Right lobe of liver (tissue), 6 donors: ENCODE measurements at regions not wholly inside any gene's neighbourhood (a gene's known extent, or its start where the extent isn't known, plus 50 kb on each side); places are given as distances from the start of the nearest gene placed in this dataset.

ENCODE experiments used
- ATAC-seq, 4 donors: fragments of 200-7000 bp; cut with Tn5 transposase; one replicate each; pipeline ENCODE4 v1.9.1; 2020; ENCODE audit warnings: mild to moderate bottlenecking in 4 of 4, moderate library complexity in 4 of 4
- DNase-seq, 3 donors: peaks; one replicate each; pipeline ENCODE4 v3.0.0-alpha.2; 2020
- H3K27ac ChIP-seq, 3 donors: fragments of 200-600 bp; one replicate each; pipeline ENCODE4 v1.8.0; 2022
- H3K27me3 ChIP-seq, 2 donors: fragments of 200-600 bp; one replicate each; pipeline ENCODE4 v1.8.0; 2022
- H3K36me3 ChIP-seq, 4 donors: fragments of 200-600 bp; sonication (generic) in 1 of 4; one replicate each; pipeline versions ENCODE4 v1.5.1 to v1.8.0; 2017 to 2022; ENCODE audit warnings: control low read depth in 1 of 4
- H3K4me1 ChIP-seq, 4 donors: fragments of 200-600 bp; sonication (generic) in 1 of 4; one replicate each; pipeline versions ENCODE4 v1.5.1 to v1.8.0; 2017 to 2022; ENCODE audit warnings: control low read depth in 1 of 4
- H3K4me3 ChIP-seq, 3 donors: fragments of 200-600 bp; one replicate each; pipeline ENCODE4 v1.8.0; 2022
- H3K9me3 ChIP-seq, 4 donors: fragments of 200-600 bp; sonication (generic) in 1 of 4; one replicate each; pipeline versions ENCODE4 v1.5.1 to v1.8.0; 2017 to 2022; ENCODE audit warnings: control low read depth in 1 of 4
- CTCF ChIP-seq, 4 donors: fragments of 200-600 bp in 3 of 4; fragments of 450-650 bp in 1 of 4; IDR thresholded peaks; one replicate each; pipeline versions ENCODE4 v1.5.1 to v1.8.0; 2016 to 2022; ENCODE audit warnings: antibody characterized with exemption in 4 of 4, mild to moderate bottlenecking in 2 of 4
- POLR2A ChIP-seq: fragments of 450-650 bp; IDR thresholded peaks from one replicate; pipeline ENCODE4 v1.6.1; 2017; ENCODE audit warnings: antibody characterized with exemption, mild to moderate bottlenecking
- WGBS: methylation state at CpG from one replicate; pipeline ENCODE4 v1.1.6; 2018; ENCODE audit warnings: low coverage, low lambda C conversion rate; ENCODE audit not compliant: insufficient coverage; ENCODE audit errors: missing lambda C conversion rate; 5-methylcytosine and 5-hydroxymethylcytosine counted together
- intact Hi-C, 2 donors: fragments of 100-400 bp; cut with DNase I; formaldehyde crosslinking; loops; one replicate each; pipeline versions ENCODE4 v1.11.2 to v1.14.1; 2022
- donor health status: DM: no; HTN: yes; CAD: no.
- donor health status: DM: no; HTN: no; CAD: no.
- donor health status: DM: no; HTN: no; CAD: no.
- donor health status: DM: no; HTN: yes; CAD: no.
- donor health status: DM: no; HTN: yes; CAD: no.

- intact Hi-C loops = no loop called here
- no peak for DNase-seq
- H3K27ac ChIP-seq = no peak overlapping the region
- no peak for ATAC-seq
- TF ChIP-seq CTCF (IDR thresholded peaks at IDR 0.05) = no peak
- TF ChIP-seq POLR2A = no peak
- WGBS = 47% methylated on average over 5 of the region's 5 CpGs
- H3K9me3 ChIP-seq = no peaks in the 10 kb centered on the region
- H3K36me3 ChIP-seq = no peaks in the 10 kb centered on the region
- H3K27me3 ChIP-seq = no peaks in the 10 kb centered on the region
- no peaks in the 10 kb centered on the region for H3K4me1 ChIP-seq
- no peak overlapping the region for H3K4me3 ChIP-seq
Measured at GRCh38 chr1:232307296-232308017, 322.5 kb downstream of the SIPA1L2 start.

GRCh38 chr1:232306269-232306961, 323.5 kb downstream of the SIPA1L2 start:
- Histone ChIP-seq H3K36me3 (no peaks in the 10 kb centered on the region), H3K4me3 (no peak overlapping the region), H3K4me1 (no peaks in the 10 kb centered on the region), H3K9me3 (no peaks in the 10 kb centered on the region), H3K27me3 (no peaks in the 10 kb centered on the region), H3K27ac (no peak overlapping the region)
- intact Hi-C loops = no loop called here
- no peak for ATAC-seq
- no peak for TF ChIP-seq POLR2A
- TF ChIP-seq CTCF (IDR thresholded peaks at IDR 0.05) = no peak
- DNase-seq = no peak
- WGBS = 47% methylated on average over 7 of the region's 8 CpGs

- no peak for TF ChIP-seq POLR2A
- no peak for TF ChIP-seq CTCF (IDR thresholded peaks at IDR 0.05)
- intact Hi-C loops = no loop called here
- Histone ChIP-seq H3K27me3 (no peaks in the 10 kb centered on the region), H3K27ac (no peak overlapping the region), H3K4me1 (no peaks in the 10 kb centered on the region), H3K4me3 (no peak overlapping the region), H3K9me3 (no peaks in the 10 kb centered on the region), H3K36me3 (no peaks in the 10 kb centered on the region)
- DNase-seq (no peak), ATAC-seq (no peak)
- 56% methylated on average over 4 of the region's 4 CpGs for WGBS
Measured at GRCh38 chr1:232305050-232305449, 324.9 kb downstream of the SIPA1L2 start.

- intact Hi-C loops = no loop called here
- Histone ChIP-seq H3K4me1 (no peaks in the 10 kb centered on the region), H3K36me3 (no peaks in the 10 kb centered on the region), H3K27ac (no peak overlapping the region), H3K27me3 (no peaks in the 10 kb centered on the region), H3K4me3 (no peak overlapping the region), H3K9me3 (no peaks in the 10 kb centered on the region)
- ATAC-seq (no peak), DNase-seq (no peak)
- WGBS = 77% methylated on average over 5 of the region's 5 CpGs
- TF ChIP-seq CTCF (IDR thresholded peaks at IDR 0.05) (no peak), POLR2A (no peak)
Measured at GRCh38 chr1:232303222-232303620, 326.7 kb downstream of the SIPA1L2 start.
